ENCODE measurements at regions not wholly inside any gene's neighbourhood (a gene's known extent, or its start where the extent isn't known, plus 50 kb on each side); places are given as distances from the start of the nearest gene placed in this dataset.

DNA sequence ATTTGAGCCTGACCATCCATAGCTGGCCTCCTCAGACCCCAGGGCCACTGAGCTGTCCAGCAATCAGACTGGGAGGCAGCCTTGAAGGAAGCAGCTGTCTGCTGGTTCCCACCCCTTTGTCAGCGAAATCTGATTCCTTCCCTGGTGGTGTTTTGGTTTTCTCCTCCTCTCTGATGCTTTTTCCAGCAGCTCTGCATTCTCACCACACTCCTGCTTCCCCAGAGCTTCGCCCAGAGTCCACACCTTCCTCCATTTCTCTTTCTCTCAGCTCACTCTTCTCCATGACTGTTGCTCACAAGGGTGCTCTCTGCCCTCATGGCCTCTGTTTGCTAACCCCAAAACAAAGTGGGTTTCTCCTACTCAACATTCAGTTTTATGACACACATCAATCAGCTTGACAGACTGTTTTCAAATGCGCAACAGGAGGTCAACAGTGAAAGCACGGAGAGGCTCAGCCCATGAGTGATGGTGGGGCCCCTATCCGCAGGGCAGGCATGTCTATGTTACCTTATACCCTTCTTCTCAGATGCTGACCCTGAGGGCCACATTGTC is 130.6 kb upstream of the MTNR1B start:
- TF ChIP-seq, protein P1, sequence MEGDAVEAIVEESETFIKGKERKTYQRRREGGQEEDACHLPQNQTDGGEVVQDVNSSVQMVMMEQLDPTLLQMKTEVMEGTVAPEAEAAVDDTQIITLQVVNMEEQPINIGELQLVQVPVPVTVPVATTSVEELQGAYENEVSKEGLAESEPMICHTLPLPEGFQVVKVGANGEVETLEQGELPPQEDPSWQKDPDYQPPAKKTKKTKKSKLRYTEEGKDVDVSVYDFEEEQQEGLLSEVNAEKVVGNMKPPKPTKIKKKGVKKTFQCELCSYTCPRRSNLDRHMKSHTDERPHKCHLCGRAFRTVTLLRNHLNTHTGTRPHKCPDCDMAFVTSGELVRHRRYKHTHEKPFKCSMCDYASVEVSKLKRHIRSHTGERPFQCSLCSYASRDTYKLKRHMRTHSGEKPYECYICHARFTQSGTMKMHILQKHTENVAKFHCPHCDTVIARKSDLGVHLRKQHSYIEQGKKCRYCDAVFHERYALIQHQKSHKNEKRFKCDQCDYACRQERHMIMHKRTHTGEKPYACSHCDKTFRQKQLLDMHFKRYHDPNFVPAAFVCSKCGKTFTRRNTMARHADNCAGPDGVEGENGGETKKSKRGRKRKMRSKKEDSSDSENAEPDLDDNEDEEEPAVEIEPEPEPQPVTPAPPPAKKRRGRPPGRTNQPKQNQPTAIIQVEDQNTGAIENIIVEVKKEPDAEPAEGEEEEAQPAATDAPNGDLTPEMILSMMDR (conservative IDR thresholded peaks at IDR 0.05 in 1 of 2, IDR thresholded peaks at IDR 0.05 in 1 of 2; ENCODE audit: low read depth in 1 of 2, low read length in 2 of 2) = no peak
- TF ChIP-seq EZH2 (IDR thresholded peaks at IDR 0.05; ENCODE audit: low read length, missing control alignments) = no peak
